ENCODE measurements at regions not wholly inside any gene's neighbourhood (a gene's known extent, or its start where the extent isn't known, plus 50 kb on each side); places are given as distances from the start of the nearest gene placed in this dataset.

DNA sequence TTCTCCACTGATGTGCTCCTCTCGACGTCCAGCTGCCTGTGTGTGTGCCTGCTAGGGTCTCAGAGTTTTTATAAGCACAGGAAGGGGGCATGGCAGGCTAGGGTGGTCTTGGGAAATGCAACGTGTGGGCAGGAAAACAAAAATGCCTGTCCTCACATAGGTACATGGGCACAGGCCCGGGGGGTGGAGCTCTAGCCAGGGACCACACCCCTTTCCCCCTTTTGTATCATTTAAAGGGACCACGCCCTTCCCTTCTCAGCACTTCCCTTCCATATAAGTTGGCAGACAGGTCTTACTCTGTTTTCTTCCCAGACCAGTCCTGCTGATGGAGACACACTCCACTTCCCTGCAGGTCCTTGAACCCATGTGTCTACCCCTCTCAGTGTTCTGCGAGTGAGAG, 645.0 kb downstream of the CBLN2 start:
- no peak for TF ChIP-seq CTCF (IDR thresholded peaks at IDR 0.05)
- no peak for TF ChIP-seq POLR2A (IDR thresholded peaks at IDR 0.05)
- Histone ChIP-seq H3K4me3 (no peak overlapping the region), H3K4me1 (peaks cover 0 to 7% (median 0%) of the 10 kb centered on the region in 4 donors), H3K27ac (no peak overlapping the region), H3K36me3 (no peaks in the 10 kb centered on the region), H3K27me3 (no peaks in the 10 kb centered on the region), H3K9me3 (no peaks in the 10 kb centered on the region)
- ATAC-seq = no peak
- DNase-seq = no peak
- intact Hi-C loops (cut with DNase I) = no loop called here
- 54% methylated on average over 4 of the region's 6 CpGs for WGBS (ENCODE audit: insufficient coverage, low coverage, low lambda C conversion rate, missing lambda C conversion rate)

GRCh38 chr18:71887509-71887908, 656.6 kb downstream of the CBLN2 start:
- Histone ChIP-seq H3K27ac (no peak overlapping the region), H3K27me3 (no peaks in the 10 kb centered on the region), H3K4me3 (no peak overlapping the region), H3K4me1 (no peaks in the 10 kb centered on the region), H3K9me3 (no peaks in the 10 kb centered on the region), H3K36me3 (no peaks in the 10 kb centered on the region)
- intact Hi-C loops (cut with DNase I) = no loop called here
- TF ChIP-seq POLR2A (IDR thresholded peaks at IDR 0.05) (no peak), CTCF (IDR thresholded peaks at IDR 0.05) (no peak)
- DNase-seq = no peak
- ATAC-seq = no peak
- WGBS (ENCODE audit: insufficient coverage, low coverage, low lambda C conversion rate, missing lambda C conversion rate) = 71% methylated on average over 1 of the region's 1 CpG

DNA sequence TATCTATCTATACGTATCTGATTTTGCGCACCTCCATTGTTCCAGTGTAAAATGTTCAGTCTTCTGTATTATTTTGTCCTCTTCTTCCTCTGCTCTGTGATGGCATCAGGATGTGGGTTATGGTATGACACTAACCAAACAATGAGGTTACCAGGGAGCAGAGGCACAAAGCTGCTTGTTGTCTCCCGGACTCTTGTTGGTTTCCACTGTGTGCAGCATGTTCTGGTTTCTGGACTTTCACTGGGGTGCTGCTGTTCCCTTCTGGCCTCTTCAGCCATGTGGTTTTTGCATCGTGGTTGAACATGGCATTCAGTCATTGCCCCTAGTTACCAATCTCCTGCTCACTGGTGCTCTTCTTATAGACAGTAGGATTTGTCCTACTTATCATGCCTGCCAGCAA, 665.9 kb downstream of the CBLN2 start:
- no peak for ATAC-seq
- no peaks in the 10 kb centered on the region for H3K36me3 ChIP-seq
- TF ChIP-seq POLR2A (IDR thresholded peaks at IDR 0.05) (no peak), CTCF (IDR thresholded peaks at IDR 0.05) (no peak)

GRCh38 chr18:71873695-71874094, 670.4 kb downstream of the CBLN2 start:
- WGBS (ENCODE audit: insufficient coverage, low coverage, low lambda C conversion rate, missing lambda C conversion rate) = 49% methylated on average over 4 of the region's 4 CpGs
- intact Hi-C loops (cut with DNase I) = no loop called here
- no peaks in the 10 kb centered on the region for H3K27me3 ChIP-seq
- DNase-seq (no peak), ATAC-seq (no peak)
- H3K36me3 ChIP-seq = no peaks in the 10 kb centered on the region
- H3K27ac ChIP-seq = no peak overlapping the region
- no peaks in the 10 kb centered on the region for H3K4me1 ChIP-seq
- H3K4me3 ChIP-seq = no peak overlapping the region
- no peaks in the 10 kb centered on the region for H3K9me3 ChIP-seq
- no peak for TF ChIP-seq CTCF (IDR thresholded peaks at IDR 0.05)
- no peak for TF ChIP-seq POLR2A (IDR thresholded peaks at IDR 0.05)

More for the DNA sequence above, 665.9 kb downstream of the CBLN2 start:
- no peak for DNase-seq
- 61% methylated on average over 4 of the region's 4 CpGs for WGBS (ENCODE audit: insufficient coverage, low coverage, low lambda C conversion rate, missing lambda C conversion rate)
- Histone ChIP-seq H3K27ac (no peak overlapping the region), H3K4me1 (no peaks in the 10 kb centered on the region), H3K27me3 (no peaks in the 10 kb centered on the region), H3K4me3 (no peak overlapping the region), H3K9me3 (no peaks in the 10 kb centered on the region)
- intact Hi-C loops (cut with DNase I) = no loop called here

- no peak for ATAC-seq
- Histone ChIP-seq H3K4me1 (no peaks in the 10 kb centered on the region), H3K9me3 (no peaks in the 10 kb centered on the region), H3K36me3 (no peaks in the 10 kb centered on the region), H3K4me3 (no peak overlapping the region), H3K27ac (no peak overlapping the region), H3K27me3 (no peaks in the 10 kb centered on the region)
- intact Hi-C loops (cut with DNase I) = no loop called here
- 80% methylated on average over 5 of the region's 5 CpGs for WGBS (ENCODE audit: insufficient coverage, low coverage, low lambda C conversion rate, missing lambda C conversion rate)
- DNase-seq = no peak
- TF ChIP-seq POLR2A (IDR thresholded peaks at IDR 0.05) = no peak
- no peak for TF ChIP-seq CTCF (IDR thresholded peaks at IDR 0.05)
Observed at GRCh38 chr18:71865888-71866287, 678.3 kb downstream of the CBLN2 start.

Data from right lobe of liver (tissue), 6 donors.